HG02623 (cell line): ENCODE measurements at regions not wholly inside any gene's neighbourhood (a gene's known extent, or its start where the extent isn't known, plus 50 kb on each side); places are given as distances from the start of the nearest gene placed in this dataset.
"Not testable (repeated sequence)": the region's sequence is repeated elsewhere in the genome, so short reads cannot be mapped to it uniquely, and the experiment has no call there.

ENCODE experiments used
- ATAC-seq: cut with Tn5 transposase; IDR thresholded peaks from one replicate; pipeline ENCODE4 v1.9.1; 2021; ENCODE audit warnings: moderate library complexity; ENCODE audit not compliant: unreplicated experiment

DNA sequence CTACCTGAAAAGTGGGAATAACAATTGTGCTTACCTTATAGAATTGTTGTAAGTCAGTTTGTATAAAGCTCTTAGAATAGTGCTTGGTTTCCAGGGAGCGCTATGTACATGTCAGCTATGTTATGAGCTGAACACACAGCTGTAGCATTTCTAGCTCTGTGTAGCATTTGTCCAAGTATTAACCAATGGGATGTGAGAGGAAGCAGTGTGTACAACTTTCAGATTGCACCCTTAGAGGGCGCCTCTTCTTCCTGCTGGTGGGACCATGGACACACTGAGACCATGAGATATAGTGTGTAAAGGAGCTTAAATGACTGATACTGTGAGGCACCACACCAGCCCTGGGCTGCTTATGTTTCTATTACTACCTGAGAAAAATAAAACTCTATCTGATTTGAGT is 380.2 kb downstream of the LNPK start:
- no peak for ATAC-seq

DNA sequence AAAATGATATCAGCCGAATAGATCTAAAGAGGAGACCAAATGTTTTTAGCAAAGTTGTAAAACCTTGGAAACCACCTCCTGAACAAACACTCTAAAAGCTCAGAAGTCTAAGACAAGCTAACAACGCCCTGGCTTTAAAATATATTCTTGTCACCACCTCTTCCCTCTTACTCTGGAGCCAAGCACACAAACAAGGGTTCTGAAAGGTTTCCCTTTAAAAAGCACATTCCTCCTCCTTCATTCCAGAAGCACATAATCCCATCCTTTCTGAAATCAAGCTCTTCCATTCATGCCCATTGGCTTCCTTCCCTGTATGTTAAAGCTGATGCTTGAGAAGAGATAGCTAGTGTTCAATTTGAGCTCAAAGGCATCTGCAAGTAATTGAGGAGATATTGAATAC is 382.0 kb downstream of the LNPK start:
- no peak for ATAC-seq

DNA sequence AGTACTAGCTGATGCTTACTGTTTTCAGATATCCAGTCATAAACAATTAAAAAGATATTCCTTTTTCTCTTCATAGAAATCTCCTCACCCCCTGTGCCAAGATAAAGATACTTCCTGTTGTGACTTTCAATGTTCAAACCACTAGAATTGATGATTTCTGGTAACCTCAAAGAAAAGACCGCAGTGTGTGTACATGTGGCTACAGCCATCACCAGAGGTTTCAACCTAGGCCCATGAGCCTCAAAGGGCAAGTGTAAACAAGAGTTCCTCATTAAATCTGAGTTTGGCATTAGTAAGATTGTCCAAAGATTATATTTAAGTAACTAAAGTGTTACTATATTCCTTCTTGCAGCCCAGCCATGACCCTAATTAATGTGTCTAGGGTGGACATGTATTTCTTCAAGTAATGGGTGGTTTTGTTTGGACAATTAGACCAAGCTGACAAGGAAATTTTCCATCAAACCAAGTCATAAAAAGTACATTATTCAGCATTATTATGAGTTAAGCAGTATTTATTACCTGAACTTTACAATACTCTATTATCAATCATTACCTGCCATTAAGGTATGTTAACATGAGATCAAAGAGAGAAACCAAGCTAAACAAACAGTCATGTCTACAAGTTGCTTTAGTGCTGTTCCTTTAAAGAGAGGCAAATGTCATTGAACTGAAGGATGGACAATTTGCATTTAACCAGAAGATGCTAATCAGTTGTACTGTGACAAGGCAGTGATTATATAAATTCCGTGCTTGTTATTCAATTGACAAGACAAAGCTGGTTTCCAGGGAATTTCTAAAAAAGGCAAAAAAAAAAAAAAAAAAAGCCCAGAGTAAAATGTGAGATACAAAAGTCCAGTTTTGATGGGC is 382.7 kb downstream of the LNPK start:
- no peak for ATAC-seq

DNA sequence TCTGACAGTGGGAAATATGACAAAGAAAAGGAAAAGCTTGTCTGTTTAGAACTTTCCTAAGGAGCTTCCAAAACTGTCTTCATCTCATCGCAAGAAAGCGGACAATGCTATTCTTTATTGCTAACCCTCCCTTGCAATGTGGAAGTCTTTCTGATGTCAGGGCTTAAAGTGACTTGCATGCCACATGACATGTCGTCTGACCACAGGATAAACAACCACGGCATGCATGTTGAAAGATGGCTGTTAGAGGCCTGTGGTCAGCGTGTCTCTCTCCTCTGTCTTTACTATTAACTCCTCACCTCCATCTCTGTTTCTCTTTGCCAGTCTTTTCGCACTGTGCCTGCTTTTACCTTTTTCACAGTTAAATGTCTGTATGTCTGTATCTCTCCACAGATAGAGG is 389.8 kb downstream of the LNPK start:
- ATAC-seq: no peak

DNA sequence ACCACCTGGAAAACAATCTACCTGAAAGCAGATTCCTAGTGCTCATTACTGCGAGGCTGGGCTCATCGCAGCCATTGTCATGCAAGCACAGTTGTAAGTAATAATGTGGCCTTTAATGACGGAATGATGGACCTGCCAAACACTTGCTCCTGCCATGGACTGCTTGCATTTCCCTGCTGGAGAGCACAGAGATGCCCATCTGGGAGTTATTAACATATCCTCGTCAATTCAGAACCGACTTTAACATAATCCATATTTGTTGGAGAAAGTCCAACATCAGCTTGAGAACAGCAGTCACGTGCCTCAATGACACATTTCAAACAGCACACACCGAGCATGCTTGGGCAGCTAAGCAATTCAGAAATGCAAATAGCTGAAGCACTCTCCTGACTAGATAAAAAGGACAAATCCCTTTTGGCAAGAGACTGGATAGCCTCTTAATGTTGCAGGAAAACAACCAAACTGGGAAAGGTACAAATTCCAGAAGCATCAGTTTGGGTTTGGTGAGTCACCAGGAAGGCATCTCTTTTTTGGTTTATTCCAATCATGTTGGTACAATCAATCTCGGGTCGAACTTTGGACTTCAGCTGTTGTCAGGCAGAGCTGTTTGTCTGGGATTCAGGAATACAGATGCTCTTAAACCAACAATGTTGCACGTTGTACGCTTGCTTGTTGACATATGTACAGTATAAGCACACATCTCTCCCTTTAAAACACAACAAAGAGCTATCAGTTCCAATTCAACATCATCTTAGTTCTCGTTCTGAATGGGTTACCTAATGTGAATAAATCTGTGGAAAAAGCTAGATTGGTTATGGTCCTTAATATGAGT is 395.8 kb downstream of the LNPK start:
- no peak for ATAC-seq

DNA sequence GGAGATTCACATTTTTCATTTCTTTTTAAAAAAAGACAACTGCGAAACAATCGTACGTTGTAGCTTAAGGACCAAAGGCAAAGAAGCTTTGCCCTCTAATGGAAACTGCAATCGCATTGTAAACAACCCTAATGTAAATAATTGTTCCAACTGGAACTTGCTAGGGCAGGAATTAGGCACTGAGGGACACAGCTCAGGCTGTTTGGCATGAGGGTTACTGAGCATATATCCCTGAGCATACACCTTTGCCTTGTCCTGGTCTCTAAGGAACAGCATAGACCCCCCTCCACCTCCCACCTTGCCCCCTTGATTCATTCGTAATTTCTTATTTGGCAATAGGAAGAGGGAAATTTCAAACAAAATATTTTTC is 396.4 kb downstream of the LNPK start:
- ATAC-seq: no peak

DNA sequence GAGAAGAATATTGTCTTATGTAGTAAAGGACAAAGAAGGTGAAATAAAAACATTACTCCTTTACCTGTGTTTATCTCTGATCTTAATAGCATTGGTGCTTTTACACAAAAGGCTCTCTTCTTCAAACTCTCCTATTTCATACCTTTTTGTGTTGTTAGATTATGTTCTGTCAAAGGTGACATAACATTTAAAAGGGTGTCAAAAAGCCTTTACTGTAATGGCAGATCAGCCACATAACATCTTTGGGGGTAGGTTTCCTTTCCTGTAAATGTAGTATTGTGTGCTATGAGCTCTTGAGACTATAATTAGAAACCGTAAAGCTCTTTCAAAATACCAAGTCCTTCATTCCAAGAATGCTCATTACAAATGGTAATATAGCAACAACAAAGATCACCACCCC is 400.1 kb downstream of the LNPK start:
- no peak for ATAC-seq

DNA sequence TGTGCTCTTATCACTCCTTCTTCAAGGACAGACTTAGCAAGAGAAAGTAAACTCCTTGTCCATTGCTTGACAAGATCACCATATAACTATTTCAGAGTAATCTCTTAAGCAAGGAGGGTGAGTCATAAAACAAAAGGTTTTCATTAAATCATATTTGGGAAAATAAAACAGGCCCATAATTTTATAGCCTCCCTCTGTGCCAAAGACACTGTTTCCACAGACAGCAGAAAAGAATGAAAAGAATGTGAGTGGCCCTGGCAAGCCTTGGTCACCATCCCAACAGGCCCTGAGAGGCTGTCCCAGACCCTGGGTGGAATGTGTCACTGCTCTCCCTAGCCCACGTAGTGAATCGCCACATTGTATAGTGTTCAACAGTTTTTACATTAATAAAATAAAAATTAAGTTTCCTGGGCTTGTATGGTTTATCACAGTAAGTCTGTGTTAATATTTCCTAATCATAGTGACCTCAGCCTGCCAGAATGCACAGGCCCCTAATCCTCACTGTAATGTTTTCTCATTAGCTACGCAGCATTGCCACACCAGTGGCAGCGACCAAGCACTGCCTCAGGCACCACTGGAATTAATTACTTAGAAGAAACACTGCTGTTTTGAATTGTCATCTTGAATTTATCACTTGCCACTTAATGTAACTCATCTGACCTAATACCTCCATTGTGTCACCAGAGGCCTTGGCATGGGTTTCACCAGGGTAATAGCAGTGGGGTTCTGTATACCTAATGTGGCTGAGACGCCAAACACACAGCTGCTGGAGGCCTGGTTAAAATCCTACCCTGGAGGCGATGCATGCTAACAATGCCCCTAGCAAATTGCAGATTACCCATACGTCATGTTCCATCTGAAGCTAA is 401.9 kb downstream of the LNPK start:
- no peak for ATAC-seq

DNA sequence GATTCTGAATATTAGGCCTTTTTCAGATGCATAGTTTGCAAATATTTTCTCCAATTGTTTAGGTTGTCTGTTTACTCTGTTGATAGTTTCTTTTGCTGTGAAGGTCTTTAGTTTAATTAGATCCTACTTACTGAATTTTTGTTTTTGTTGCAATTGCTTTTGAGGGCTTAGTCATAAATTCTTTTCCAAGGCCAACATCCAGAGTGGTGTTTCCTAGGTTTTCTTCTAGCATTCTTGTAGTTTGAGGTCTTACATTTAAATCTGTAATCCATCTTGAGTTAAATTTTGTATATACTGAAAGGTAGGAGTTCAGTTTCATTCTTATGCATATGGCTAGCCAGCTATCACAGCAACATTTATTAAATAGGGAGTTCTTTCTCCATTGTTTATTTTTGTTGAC is 404.8 kb downstream of the LNPK start:
- ATAC-seq: no peak

DNA sequence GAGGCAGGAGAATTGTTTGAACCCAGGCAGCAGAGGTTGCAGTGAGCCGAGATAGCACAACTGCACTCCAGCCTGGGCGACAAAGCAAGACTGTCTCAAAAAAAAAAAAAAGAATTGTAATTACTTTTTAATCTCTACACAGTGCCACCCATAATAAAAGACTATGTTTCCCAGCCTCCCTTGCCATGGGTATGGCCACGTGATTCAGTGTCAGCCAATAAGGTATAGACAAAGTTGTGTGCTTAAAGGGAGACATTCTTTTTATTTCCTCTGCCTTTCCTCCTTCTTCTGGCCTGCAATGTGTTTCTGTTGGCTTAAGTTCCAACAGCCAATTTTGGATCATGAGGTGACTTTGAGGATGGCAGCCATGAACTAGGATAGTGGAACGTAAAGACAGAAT is 406.9 kb downstream of the LNPK start:
- ATAC-seq: no peak

DNA sequence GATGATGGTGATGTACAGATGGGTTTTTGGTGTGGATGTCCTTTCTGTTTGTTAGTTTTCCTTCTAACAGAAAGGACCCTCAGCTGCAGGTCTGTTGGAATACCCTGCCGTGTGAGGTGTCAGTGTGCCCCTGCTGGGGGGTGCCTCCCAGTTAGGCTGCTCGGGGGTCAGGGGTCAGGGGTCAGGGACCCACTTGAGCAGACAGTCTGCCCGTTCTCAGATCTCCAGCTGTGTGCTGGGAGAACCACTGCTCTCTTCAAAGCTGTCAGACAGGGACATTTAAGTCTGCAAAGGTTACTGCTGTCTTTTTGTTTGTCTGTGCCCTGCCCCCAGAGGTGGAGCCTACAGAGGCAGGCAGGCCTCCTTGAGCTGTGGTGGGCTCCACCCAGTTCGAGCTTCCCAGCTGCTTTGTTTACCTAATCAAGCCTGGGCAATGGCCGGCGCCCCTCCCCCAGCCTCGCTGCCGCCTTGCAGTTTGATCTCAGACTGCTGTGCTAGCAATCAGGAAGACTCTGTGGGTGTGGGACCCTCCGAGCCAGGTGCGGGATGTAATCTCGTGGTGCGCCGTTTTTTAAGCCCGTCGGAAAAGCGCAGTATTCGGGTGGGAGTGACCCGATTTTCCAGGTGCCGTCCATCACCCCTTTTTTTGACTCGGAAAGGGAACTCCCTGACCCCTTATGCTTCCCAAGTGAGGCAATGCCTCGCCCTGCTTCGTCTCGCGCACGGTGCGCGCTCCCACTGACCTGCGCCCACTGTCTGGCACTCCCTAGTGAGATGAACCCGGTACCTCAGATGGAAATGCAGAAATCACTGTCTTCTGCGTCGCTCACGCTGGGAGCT is 408.2 kb downstream of the LNPK start:
- ATAC-seq: not testable (repeated sequence)

DNA sequence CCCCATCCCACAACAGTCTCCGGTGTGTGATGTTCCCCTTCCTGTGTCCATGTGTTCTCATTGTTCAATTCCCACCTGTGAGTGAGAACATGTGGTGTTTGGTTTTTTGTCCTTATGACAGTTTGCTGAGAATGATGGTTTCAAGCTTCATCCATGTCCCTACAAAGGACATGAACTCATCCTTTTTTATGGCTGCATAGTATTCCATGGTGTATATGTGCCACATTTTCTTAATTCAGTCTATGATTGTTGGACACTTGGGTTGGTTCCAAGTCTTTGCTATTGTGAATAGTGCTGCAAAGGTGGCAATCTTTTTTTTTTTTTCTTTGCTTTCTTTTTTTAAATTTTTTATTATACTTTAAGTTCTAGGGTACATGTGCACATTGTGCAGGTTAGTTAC is 406.7 kb upstream of the ATP5MC3 start:
- ATAC-seq: not testable (repeated sequence)

DNA sequence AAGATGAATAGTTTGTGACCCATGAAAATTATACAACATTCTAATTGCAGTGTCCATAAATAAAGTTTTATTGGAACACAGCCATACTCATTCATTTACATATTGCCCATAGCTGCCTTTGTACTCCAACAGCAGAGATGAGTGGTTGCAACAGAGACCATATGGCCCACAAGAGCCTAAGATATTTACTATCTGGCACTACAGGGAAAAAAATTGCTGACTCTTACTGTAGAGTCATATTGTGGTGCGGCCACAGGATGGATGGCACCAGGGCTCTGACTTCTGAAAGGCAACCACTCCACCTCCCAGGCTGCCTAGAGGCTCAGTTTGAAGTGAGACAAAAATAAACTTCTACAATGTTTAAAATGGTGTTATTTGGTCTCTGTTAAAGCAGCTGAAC is 404.0 kb upstream of the ATP5MC3 start:
- ATAC-seq: no peak

DNA sequence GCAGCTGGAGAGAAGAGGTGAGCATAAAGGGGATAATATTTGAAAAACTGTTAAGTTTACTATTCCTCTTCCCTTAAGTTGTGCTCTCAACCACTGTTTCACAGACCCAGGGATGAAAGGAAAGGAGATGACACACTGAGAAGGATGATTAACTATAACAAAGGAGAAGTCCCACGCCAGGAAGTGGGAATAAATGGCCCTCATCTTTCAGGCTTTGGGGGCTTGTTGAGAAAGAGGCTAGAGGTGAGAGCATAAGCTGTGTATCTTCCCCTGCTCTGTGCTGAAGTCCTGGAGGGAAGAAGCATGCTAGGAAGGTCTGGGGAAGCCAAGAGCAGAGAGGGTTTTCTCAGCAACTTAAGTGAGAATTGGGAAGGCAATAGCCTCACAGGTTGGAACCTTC is 399.1 kb upstream of the ATP5MC3 start:
- ATAC-seq: no peak

DNA sequence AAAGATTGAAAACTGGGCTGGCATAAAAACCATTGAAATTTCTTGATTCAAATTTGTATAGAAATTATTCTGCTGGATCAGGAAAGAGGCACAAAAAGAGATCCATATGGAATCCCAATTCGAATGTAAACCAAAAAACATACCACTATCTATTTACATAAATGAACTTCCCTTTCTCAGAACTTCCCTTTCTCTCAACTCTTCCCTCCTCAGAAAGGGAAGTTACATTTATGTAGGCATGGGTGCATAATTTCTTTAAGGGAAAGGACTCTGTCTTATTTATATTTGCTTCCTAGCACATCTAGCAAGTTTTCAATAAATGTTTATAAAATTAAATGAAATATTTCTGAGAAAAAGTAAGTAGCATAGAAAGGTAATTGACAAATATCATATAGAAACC is 398.1 kb upstream of the ATP5MC3 start:
- ATAC-seq: no peak

DNA sequence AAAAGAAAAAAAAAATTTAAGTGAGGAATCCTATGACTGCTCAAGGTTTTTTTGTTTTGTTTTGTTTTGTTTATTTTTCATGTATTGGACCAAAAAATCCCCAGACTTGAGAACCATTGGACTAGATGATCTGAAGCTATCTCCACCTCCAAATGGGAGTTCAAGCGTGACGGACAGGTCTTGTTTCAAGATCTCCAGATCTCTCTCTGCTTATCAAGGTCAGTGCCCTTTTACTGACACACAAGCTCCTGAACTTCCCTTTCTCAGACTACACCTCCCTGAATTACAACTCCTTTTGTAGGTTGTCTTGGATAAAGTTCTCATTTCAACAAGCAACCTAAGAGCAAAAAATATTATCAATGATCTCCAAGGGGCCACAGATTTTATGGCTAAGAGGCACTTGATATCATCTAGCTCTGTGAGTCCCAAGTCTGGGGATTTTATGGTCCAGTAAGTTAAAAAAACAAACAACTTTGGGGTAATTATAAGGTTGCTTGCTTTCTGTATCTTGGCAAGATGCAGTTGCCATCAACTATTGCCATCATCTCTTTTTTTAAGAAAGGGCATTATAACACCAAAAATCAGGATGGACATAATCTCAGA is 396.0 kb upstream of the ATP5MC3 start:
- ATAC-seq: no peak

DNA sequence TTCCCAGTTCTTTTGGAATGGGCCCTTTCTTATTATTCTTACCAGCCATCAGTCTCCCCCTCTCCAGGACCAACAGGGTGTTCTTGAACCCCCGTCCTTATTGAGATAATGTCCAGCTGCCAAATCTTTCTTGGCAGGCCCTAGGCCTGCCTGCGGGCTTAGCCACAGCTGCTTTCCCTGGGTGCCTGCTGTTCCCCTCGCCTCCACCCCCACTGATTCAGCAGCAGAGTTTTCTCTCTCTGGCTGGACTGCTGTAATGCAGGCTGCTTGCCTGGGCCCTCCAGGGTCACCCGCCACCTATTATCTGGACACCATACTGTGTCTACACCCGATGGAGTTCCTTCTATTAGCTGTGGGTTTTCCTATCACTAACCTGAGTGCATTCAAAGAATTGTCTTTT is 395.4 kb upstream of the ATP5MC3 start:
- ATAC-seq: no peak

DNA sequence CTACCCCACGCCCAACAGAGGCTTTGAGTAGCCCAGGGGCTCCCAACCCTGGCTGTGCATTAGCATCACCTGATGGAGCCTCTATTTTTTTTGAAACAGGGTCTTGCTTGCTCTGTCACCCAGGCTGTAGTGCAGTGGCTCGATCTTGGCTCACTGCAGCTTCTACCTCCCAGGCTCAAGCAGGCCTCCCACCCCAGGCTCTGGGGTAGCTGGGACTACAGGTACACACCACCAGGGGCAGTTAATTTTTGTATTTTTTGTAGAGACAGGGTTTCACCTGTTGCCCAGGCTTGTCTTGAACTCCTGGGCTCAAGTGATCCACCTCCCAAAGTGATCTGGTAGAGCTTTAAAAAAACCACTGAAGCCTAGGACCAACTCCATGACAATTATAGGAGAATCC is 394.8 kb upstream of the ATP5MC3 start:
- no peak for ATAC-seq

DNA sequence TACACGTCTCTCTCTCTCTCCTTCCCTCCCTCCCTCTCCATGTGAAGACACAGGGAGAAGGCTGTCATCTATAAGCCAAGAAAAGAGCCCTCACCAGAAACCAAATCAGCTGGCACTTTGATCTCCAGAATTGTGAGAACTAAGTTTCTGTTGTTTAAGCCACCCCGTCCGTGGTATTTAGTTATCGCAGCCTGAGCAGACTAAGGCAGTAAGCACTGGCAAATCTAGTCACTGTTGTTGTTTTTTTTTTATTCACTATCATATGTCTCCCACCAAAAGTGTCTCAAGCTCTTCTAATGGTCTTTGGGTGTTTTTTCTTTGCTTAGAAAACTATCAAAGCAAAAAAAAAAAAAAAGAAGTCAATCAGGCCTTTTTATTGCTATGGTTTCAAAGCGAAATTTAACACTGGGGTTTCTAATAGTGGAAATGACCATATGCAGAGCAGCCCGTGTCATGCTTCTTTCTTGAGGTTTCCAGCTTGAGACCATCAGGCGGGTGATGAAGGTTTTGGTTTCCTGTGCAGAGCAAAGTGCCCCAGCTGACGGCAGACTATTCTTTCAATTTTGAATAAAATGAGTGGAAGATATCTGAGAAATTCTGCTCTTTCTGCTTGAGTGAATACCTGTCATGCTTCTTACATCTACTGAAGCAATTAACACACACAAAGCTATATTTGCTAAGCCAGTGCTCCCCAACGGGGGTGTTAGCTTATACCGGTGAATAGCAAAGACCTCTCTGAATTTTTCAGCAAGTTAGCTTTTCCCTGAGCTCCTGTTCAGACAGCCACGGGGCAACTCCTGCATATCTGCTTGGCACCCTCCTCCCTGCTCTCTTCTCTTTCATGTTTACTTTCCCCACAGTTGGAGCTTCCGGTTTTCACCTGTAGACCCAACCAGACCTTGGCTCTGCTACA is 394.1 kb upstream of the ATP5MC3 start:
- ATAC-seq: peak; percentile 91
